A549 (cell line): ENCODE measurements at regions not wholly inside any gene's neighbourhood (a gene's known extent, or its start where the extent isn't known, plus 50 kb on each side); places are given as distances from the start of the nearest gene placed in this dataset.

Experiments
- ATAC-seq, 2 experiments: fragments of 200-7000 bp in 1 of 2; fragments of >200 bp in 1 of 2; cut with Nextera tagmentation in 1 of 2; cut with Tn5 transposase in 1 of 2; 3 replicates each; pipeline versions ENCODE4 v1.8.0 to v1.9.1; 2018 to 2020; ENCODE audit warnings: mild to moderate bottlenecking in 1 of 2, moderate library complexity in 1 of 2
- CTCF ChIA-PET: fragments of 300-600 bp; sonication (Branson Sonifier 250); formaldehyde crosslinking; extraction: SDS; loops from one replicate; lab custom pipeline; 2021; ENCODE audit warnings: antibody characterized with exemption, inconsistent platforms; lab: Yijun Ruan, JAX
- POLR2A ChIA-PET: fragments of 350-600 bp; formaldehyde crosslinking; extraction: SDS; loops from one replicate; lab custom pipeline; 2021; ENCODE audit warnings: antibody characterized with exemption, inconsistent platforms; lab: Yijun Ruan, JAX
- DNase-seq, 2 experiments: peaks; one replicate each; pipeline versions ENCODE4 v3.0.0 to v3.0.0-alpha.2; 2011 to 2016; ENCODE audit warnings: low read depth in 1 of 2, low spot score in 1 of 2
- FAIRE-seq: peaks from 2 replicates; lab custom pipeline; 2011; peaks lifted over from hg19 to GRCh38; lab: Jason Lieb, UNC
- H3K27ac ChIP-seq, 2 experiments: fragments of >200 bp; sonication (Bioruptor Twin); formaldehyde crosslinking; 3 replicates each; pipeline ENCODE4 v1.5.1; 2016 to 2017
- H3K4me1 ChIP-seq: fragments of >200 bp; sonication (Bioruptor Twin); formaldehyde crosslinking; 3 replicates; pipeline ENCODE4 v1.6.1; 2016
- H3K4me2 ChIP-seq: fragments of >200 bp; sonication (Bioruptor Twin); formaldehyde crosslinking; 3 replicates; pipeline ENCODE4 v1.6.1; 2016
- H3K4me3 ChIP-seq: fragments of >200 bp; sonication (Bioruptor Twin); formaldehyde crosslinking; 3 replicates; pipeline ENCODE4 v1.5.1; 2016
- H3K9me3 ChIP-seq: fragments of >200 bp; sonication (Bioruptor Twin); formaldehyde crosslinking; 3 replicates; pipeline ENCODE4 v1.6.1; 2016
- BHLHE40 ChIP-seq: IDR thresholded peaks from 2 replicates; pipeline ENCODE4 v1.6.1; 2012; ENCODE audit warnings: low read depth, low read length, inconsistent platforms
- CEBPB ChIP-seq, 2 experiments: fragments of >200 bp in 1 of 2; sonication (Bioruptor Twin) in 1 of 2; formaldehyde crosslinking in 1 of 2; IDR thresholded peaks; 2 replicates each; pipeline ENCODE4 v1.6.1; 2012 to 2016
- CHD2 ChIP-seq: fragments of 150-350 bp; IDR thresholded peaks from 2 replicates; pipeline ENCODE4 v1.6.1; 2014; ENCODE audit warnings: low read length; ENCODE audit not compliant: partially characterized antibody
- ESRRA ChIP-seq: fragments of 150-350 bp; IDR thresholded peaks from 2 replicates; pipeline ENCODE4 v1.6.1; 2014; ENCODE audit warnings: mild to moderate bottlenecking, low read length, borderline replicate concordance
- FOXS1 ChIP-seq: fragments of 250-450 bp; sonication (Bioruptor Pico); IDR thresholded peaks from 2 replicates; pipeline ENCODE4 v1.5.0; 2020; ENCODE audit warnings: mild to moderate bottlenecking, moderate library complexity
- HDAC2 ChIP-seq: fragments of 200-600 bp; sonication (generic); IDR thresholded peaks from 2 replicates; pipeline ENCODE4 v1.6.1; 2016
- HEYL ChIP-seq: fragments of 250-450 bp; sonication (Bioruptor Pico); IDR thresholded peaks from 2 replicates; pipeline ENCODE4 v1.8.0; 2021; ENCODE audit warnings: mild to moderate bottlenecking, moderate library complexity
- HOXB13 ChIP-seq: fragments of 250-450 bp; sonication (Bioruptor Pico); IDR thresholded peaks from 2 replicates; pipeline ENCODE4 v1.5.0; 2020; ENCODE audit warnings: low read depth, mild to moderate bottlenecking, moderate library complexity
- JUNB ChIP-seq: fragments of >200 bp; sonication (Bioruptor Twin); formaldehyde crosslinking; IDR thresholded peaks from 2 replicates; pipeline ENCODE4 v1.6.1; 2016
- MYC ChIP-seq: IDR thresholded peaks from 2 replicates; pipeline ENCODE4 v1.6.1; 2012; ENCODE audit warnings: mild to moderate bottlenecking, inconsistent platforms, low read length, improper control_type of control experiment, borderline replicate concordance
- NFE2L2 ChIP-seq: fragments of 150-350 bp; conservative IDR thresholded peaks from 2 replicates; pipeline ENCODE4 v1.6.1; 2014; ENCODE audit warnings: low read length
- NPAS2 ChIP-seq: fragments of 250-450 bp; sonication (Bioruptor Pico); IDR thresholded peaks from 2 replicates; pipeline ENCODE4 v1.8.0; 2022; ENCODE audit warnings: mild to moderate bottlenecking, moderate library complexity, borderline replicate concordance
- POLR2AphosphoS2 ChIP-seq: conservative IDR thresholded peaks from 2 replicates; pipeline ENCODE4 v1.6.1; 2012; ENCODE audit warnings: low read length, improper control_type of control experiment, inconsistent platforms
- RARB ChIP-seq: fragments of 250-450 bp; sonication (Bioruptor Pico); IDR thresholded peaks from 2 replicates; pipeline ENCODE4 v1.8.0; 2021; ENCODE audit warnings: mild to moderate bottlenecking, moderate library complexity
- ZFP36 ChIP-seq: fragments of 450-650 bp; IDR thresholded peaks from 2 replicates; pipeline ENCODE4 v1.6.1; 2014; ENCODE audit warnings: borderline replicate concordance; ENCODE audit not compliant: partially characterized antibody
- ZNF302 ChIP-seq: fragments of 250-450 bp; sonication (Bioruptor Pico); IDR thresholded peaks from 2 replicates; pipeline ENCODE4 v1.9.0; 2021; ENCODE audit warnings: inconsistent platforms, mild to moderate bottlenecking, moderate library complexity
- WGBS: methylation state at CpG from one replicate; pipeline ENCODE4 v1.1.6; 2017; ENCODE audit errors: missing lambda C conversion rate; 5-methylcytosine and 5-hydroxymethylcytosine counted together
- TF ChIP-seq, protein P1 (sequence below): fragments of 450-650 bp; IDR thresholded peaks from 2 replicates; pipeline ENCODE4 v1.6.1; 2014; ENCODE audit warnings: antibody characterized with exemption
- TF ChIP-seq, protein P2 (sequence below): IDR thresholded peaks from 2 replicates; pipeline ENCODE4 v1.6.1; 2012
- TF ChIP-seq, protein P3 (sequence below): IDR thresholded peaks from 2 replicates; pipeline ENCODE4 v1.6.1; 2012; ENCODE audit warnings: low read depth, borderline replicate concordance
- TF ChIP-seq, protein P4 (sequence below): fragments of >200 bp; sonication (Bioruptor Twin); formaldehyde crosslinking; IDR thresholded peaks from 3 replicates; pipeline ENCODE4 v1.5.1; 2016

DNA sequence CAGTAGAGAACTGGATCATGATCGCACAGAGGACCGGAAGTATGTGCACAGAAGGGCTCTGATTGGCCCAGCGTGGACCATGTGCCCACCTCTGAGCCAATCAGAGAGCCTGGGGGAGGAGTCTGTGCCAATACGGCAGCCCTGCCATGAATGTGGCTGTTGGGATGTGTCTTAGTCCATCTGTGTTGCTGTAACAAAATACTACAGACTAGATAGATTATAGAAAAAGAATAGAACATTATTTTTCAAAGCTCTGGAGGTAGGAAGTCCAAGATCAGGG is 132.0 kb downstream of the NDUFA10 start:
- no peak overlapping the region for H3K4me2 ChIP-seq
- POLR2A ChIA-PET: no interaction called here
- TF ChIP-seq CHD2: no peak
- TF ChIP-seq, protein P1, sequence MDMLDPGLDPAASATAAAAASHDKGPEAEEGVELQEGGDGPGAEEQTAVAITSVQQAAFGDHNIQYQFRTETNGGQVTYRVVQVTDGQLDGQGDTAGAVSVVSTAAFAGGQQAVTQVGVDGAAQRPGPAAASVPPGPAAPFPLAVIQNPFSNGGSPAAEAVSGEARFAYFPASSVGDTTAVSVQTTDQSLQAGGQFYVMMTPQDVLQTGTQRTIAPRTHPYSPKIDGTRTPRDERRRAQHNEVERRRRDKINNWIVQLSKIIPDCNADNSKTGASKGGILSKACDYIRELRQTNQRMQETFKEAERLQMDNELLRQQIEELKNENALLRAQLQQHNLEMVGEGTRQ: peak; percentile 72; the same call in 1 of the 2 replicates
- no peaks in the 10 kb centered on the region for H3K9me3 ChIP-seq
- no peak overlapping the region for H3K4me3 ChIP-seq
- H3K4me1 ChIP-seq: no peaks in the 10 kb centered on the region
- 20% methylated on average over 4 of the region's 4 CpGs for WGBS
- ATAC-seq (peak; percentile 51 to 80; a peak in 4 of 6 replicates), FAIRE-seq (no peak), DNase-seq (no peak)
- H3K27ac ChIP-seq: no peak overlapping the region
- CTCF ChIA-PET: interaction anchor here (0.9 to 1.1 kb wide), 2 partner anchors 11 to 1108 kb away, joined by 3 read pairs; no protein-coding TSS in a partner anchor

DNA sequence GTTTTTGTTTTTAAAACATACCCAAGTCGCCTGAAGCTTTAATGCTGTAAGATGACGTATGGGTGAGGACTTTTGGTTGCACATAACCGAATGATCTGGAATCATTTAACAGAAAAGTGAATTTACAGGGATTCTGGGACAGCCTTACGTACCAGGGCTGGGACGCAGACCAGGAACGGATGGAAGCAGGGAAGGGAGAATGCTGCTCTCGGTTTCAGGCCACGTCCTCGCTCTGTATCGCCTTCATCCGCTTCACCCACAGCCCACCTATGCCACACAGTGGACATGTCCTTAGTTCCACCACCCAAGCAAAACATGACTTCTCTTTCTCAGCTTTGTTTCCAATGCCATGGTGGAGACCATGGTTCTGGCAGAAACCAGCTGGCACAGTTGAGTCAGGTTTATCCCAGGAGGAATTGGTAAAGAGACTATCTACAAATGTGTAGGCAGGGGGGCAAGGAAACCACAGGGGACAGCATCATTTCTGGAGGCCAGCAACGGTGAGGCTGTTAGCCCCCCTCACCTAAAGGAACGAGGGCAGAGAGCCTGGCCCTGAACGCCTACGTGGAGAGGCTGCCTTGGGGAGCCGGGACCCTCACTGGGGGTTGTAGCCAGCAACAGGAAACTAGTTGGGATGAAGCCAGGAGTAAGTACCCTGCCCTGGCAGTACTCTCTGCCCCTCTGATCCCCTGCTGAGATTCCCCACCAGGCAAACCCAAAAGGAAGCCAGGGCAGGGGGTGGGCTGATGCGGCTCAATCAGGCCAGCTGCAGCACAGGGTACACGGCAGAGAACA is 132.5 kb downstream of the NDUFA10 start:
- Histone ChIP-seq H3K9me3 (no peaks in the 10 kb centered on the region), H3K27ac (no peak overlapping the region), H3K4me1 (no peaks in the 10 kb centered on the region), H3K4me3 (no peak overlapping the region), H3K4me2 (no peak overlapping the region)
- TF ChIP-seq, protein P2, sequence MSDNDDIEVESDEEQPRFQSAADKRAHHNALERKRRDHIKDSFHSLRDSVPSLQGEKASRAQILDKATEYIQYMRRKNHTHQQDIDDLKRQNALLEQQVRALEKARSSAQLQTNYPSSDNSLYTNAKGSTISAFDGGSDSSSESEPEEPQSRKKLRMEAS: no peak
- TF ChIP-seq HEYL: no peak
- no peak for TF ChIP-seq RARB (CRISPR knock-in tag)
- TF ChIP-seq, protein P3, sequence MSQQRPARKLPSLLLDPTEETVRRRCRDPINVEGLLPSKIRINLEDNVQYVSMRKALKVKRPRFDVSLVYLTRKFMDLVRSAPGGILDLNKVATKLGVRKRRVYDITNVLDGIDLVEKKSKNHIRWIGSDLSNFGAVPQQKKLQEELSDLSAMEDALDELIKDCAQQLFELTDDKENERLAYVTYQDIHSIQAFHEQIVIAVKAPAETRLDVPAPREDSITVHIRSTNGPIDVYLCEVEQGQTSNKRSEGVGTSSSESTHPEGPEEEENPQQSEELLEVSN: no peak
- no peak for TF ChIP-seq NPAS2 (CRISPR knock-in tag)
- TF ChIP-seq ZNF302 (CRISPR knock-in tag): no peak
- TF ChIP-seq, protein P1: no peak
- no peak for TF ChIP-seq POLR2AphosphoS2
- no peak for TF ChIP-seq CEBPB (IDR thresholded peaks at IDR 0.05)
- TF ChIP-seq, protein P4, sequence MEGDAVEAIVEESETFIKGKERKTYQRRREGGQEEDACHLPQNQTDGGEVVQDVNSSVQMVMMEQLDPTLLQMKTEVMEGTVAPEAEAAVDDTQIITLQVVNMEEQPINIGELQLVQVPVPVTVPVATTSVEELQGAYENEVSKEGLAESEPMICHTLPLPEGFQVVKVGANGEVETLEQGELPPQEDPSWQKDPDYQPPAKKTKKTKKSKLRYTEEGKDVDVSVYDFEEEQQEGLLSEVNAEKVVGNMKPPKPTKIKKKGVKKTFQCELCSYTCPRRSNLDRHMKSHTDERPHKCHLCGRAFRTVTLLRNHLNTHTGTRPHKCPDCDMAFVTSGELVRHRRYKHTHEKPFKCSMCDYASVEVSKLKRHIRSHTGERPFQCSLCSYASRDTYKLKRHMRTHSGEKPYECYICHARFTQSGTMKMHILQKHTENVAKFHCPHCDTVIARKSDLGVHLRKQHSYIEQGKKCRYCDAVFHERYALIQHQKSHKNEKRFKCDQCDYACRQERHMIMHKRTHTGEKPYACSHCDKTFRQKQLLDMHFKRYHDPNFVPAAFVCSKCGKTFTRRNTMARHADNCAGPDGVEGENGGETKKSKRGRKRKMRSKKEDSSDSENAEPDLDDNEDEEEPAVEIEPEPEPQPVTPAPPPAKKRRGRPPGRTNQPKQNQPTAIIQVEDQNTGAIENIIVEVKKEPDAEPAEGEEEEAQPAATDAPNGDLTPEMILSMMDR: no peak
- no peak for TF ChIP-seq FOXS1
- no peak for TF ChIP-seq BHLHE40
- no peak for TF ChIP-seq HOXB13 (CRISPR knock-in tag)
- TF ChIP-seq MYC: no peak
- WGBS: 68% methylated on average over 18 of the region's 18 CpGs
- FAIRE-seq (no peak), DNase-seq (no peak), ATAC-seq (no peak)
- CTCF ChIA-PET: interaction anchor here (1.1 kb wide), 1 partner anchor 10 kb away, joined by 3 read pairs; no protein-coding TSS in a partner anchor
- POLR2A ChIA-PET: no interaction called here

DNA sequence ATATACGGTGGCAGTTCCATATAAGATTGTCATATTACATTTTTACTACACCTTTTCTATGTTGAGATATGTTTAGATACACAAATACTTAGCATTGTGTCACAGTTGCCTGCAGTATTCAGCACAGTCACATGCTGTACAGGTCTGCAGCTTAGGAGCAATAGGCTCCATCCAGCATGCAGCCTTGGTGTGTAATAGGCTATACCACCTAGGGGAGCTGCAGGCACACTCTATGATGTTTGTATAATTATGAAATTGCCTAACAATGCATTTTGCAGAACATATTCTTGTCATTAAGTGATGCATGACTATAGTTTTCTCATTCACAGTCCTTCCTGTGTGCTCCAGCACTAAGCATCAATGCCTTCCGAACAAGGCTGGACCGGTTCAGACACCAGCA is 133.4 kb downstream of the NDUFA10 start:
- Histone ChIP-seq H3K4me3 (no peak overlapping the region), H3K9me3 (peaks cover 3% of the 10 kb centered on the region; the same call in 2 of the 3 replicates), H3K27ac (no peak overlapping the region), H3K4me2 (no peak overlapping the region), H3K4me1 (no peaks in the 10 kb centered on the region)
- DNase-seq (no peak), FAIRE-seq (no peak), ATAC-seq (peak; percentile 40 to 62; a peak in 2 of 6 replicates)
- ChIA-PET CTCF (no interaction called here), POLR2A (no interaction called here)
- TF ChIP-seq, protein P2: no peak
- TF ChIP-seq MYC: no peak
- TF ChIP-seq NFE2L2: no peak
- TF ChIP-seq ZFP36: no peak
- TF ChIP-seq ESRRA: no peak
- TF ChIP-seq POLR2AphosphoS2: no peak
- TF ChIP-seq HDAC2: no peak
- TF ChIP-seq JUNB: no peak
- WGBS: 90% methylated on average over 3 of the region's 3 CpGs
